SJCRH30 (cell line): ENCODE measurements at regions not wholly inside any gene's neighbourhood (a gene's known extent, or its start where the extent isn't known, plus 50 kb on each side); places are given as distances from the start of the nearest gene placed in this dataset.
"Not testable (repeated sequence)": the region's sequence is repeated elsewhere in the genome, so short reads cannot be mapped to it uniquely, and the experiment has no call there.

Experiments
- DNase-seq, 2 experiments: peaks; one replicate each; pipeline ENCODE4 v3.0.0-alpha.2; 2015 to 2020
- H3K27ac ChIP-seq: fragments of 250-450 bp; sonication (Bioruptor Pico); 2 replicates; pipeline ENCODE4 v1.5.1; 2020; ENCODE audit warnings: mild to moderate bottlenecking, moderate library complexity
- H3K27me3 ChIP-seq: fragments of 250-450 bp; sonication (Bioruptor Pico); 2 replicates; pipeline ENCODE4 v1.5.1; 2020; ENCODE audit warnings: mild to moderate bottlenecking, moderate library complexity
- H3K36me3 ChIP-seq: fragments of 250-450 bp; sonication (Bioruptor Pico); 2 replicates; pipeline ENCODE4 v1.5.1; 2020; ENCODE audit warnings: mild to moderate bottlenecking, moderate library complexity
- H3K4me1 ChIP-seq: fragments of 250-450 bp; sonication (Bioruptor Pico); 2 replicates; pipeline ENCODE4 v1.5.1; 2020; ENCODE audit warnings: mild to moderate bottlenecking, moderate library complexity
- H3K4me3 ChIP-seq: fragments of 250-450 bp; sonication (Bioruptor Pico); 2 replicates; pipeline ENCODE4 v1.5.1; 2020; ENCODE audit warnings: mild to moderate bottlenecking, moderate library complexity
- H3K9me3 ChIP-seq: fragments of 250-450 bp; sonication (Bioruptor Pico); replicated peaks from 2 replicates; pipeline ENCODE4 v1.5.1; 2020; ENCODE audit warnings: mild to moderate bottlenecking, moderate library complexity

- H3K36me3 ChIP-seq: no peaks in the 10 kb centered on the region
- no peaks in the 10 kb centered on the region for H3K9me3 ChIP-seq
- no peaks in the 10 kb centered on the region for H3K4me1 ChIP-seq
- H3K27ac ChIP-seq: no peak overlapping the region
- no peak for DNase-seq
- H3K27me3 ChIP-seq: no peaks in the 10 kb centered on the region
- H3K4me3 ChIP-seq: no peak overlapping the region
Observed at GRCh38 chr4:175281894-175282293, 363.7 kb downstream of the ADAM29 start.

- Histone ChIP-seq H3K27ac (no peak overlapping the region), H3K4me3 (no peak overlapping the region), H3K27me3 (no peaks in the 10 kb centered on the region), H3K36me3 (no peaks in the 10 kb centered on the region), H3K4me1 (no peaks in the 10 kb centered on the region), H3K9me3 (no peaks in the 10 kb centered on the region)
- no peak for DNase-seq
Observed at GRCh38 chr4:175282407-175282806, 364.2 kb downstream of the ADAM29 start.

- Histone ChIP-seq H3K27ac (no peak overlapping the region), H3K9me3 (no peaks in the 10 kb centered on the region), H3K4me1 (no peaks in the 10 kb centered on the region), H3K4me3 (no peak overlapping the region), H3K36me3 (no peaks in the 10 kb centered on the region), H3K27me3 (no peaks in the 10 kb centered on the region)
- DNase-seq: no peak
Observed at GRCh38 chr4:175290401-175290800, 372.2 kb downstream of the ADAM29 start.

- Histone ChIP-seq H3K4me3 (no peak overlapping the region), H3K4me1 (no peaks in the 10 kb centered on the region), H3K9me3 (no peaks in the 10 kb centered on the region), H3K36me3 (no peaks in the 10 kb centered on the region), H3K27me3 (no peaks in the 10 kb centered on the region), H3K27ac (no peak overlapping the region)
- DNase-seq: no peak
Observed at GRCh38 chr4:175297965-175298565, 379.9 kb downstream of the ADAM29 start.

- Histone ChIP-seq H3K27ac (no peak overlapping the region), H3K4me3 (no peak overlapping the region), H3K27me3 (no peaks in the 10 kb centered on the region), H3K36me3 (no peaks in the 10 kb centered on the region), H3K9me3 (no peaks in the 10 kb centered on the region), H3K4me1 (no peaks in the 10 kb centered on the region)
- DNase-seq: no peak
Observed at GRCh38 chr4:175306436-175306835, 388.3 kb downstream of the ADAM29 start.

- Histone ChIP-seq H3K27me3 (no peaks in the 10 kb centered on the region), H3K4me1 (no peaks in the 10 kb centered on the region), H3K27ac (no peak overlapping the region), H3K4me3 (no peak overlapping the region), H3K9me3 (no peaks in the 10 kb centered on the region), H3K36me3 (no peaks in the 10 kb centered on the region)
- no peak for DNase-seq
Observed at GRCh38 chr4:175307326-175307725, 389.2 kb downstream of the ADAM29 start.

GRCh38 chr4:175308236-175308635 is 390.1 kb downstream of the ADAM29 start:
- H3K27ac ChIP-seq: no peak overlapping the region
- DNase-seq: no peak
- no peaks in the 10 kb centered on the region for H3K36me3 ChIP-seq
- H3K4me3 ChIP-seq: no peak overlapping the region
- no peaks in the 10 kb centered on the region for H3K9me3 ChIP-seq
- H3K27me3 ChIP-seq: no peaks in the 10 kb centered on the region
- H3K4me1 ChIP-seq: no peaks in the 10 kb centered on the region

- Histone ChIP-seq H3K36me3 (no peaks in the 10 kb centered on the region), H3K4me1 (no peaks in the 10 kb centered on the region), H3K9me3 (no peaks in the 10 kb centered on the region), H3K4me3 (no peak overlapping the region), H3K27ac (no peak overlapping the region), H3K27me3 (no peaks in the 10 kb centered on the region)
- DNase-seq: no peak
Observed at GRCh38 chr4:175309041-175309440, 390.9 kb downstream of the ADAM29 start.

- H3K27ac ChIP-seq: no peak overlapping the region
- H3K4me3 ChIP-seq: no peak overlapping the region
- no peak for DNase-seq
- no peaks in the 10 kb centered on the region for H3K9me3 ChIP-seq
- H3K4me1 ChIP-seq: no peaks in the 10 kb centered on the region
- no peaks in the 10 kb centered on the region for H3K36me3 ChIP-seq
- H3K27me3 ChIP-seq: no peaks in the 10 kb centered on the region
Observed at GRCh38 chr4:175325230-175325629, 407.1 kb downstream of the ADAM29 start.

GRCh38 chr4:175326796-175327195 is 408.6 kb downstream of the ADAM29 start:
- no peak overlapping the region for H3K27ac ChIP-seq
- H3K4me3 ChIP-seq: no peak overlapping the region
- H3K4me1 ChIP-seq: no peaks in the 10 kb centered on the region
- H3K9me3 ChIP-seq: no peaks in the 10 kb centered on the region
- DNase-seq: no peak
- no peaks in the 10 kb centered on the region for H3K36me3 ChIP-seq
- no peaks in the 10 kb centered on the region for H3K27me3 ChIP-seq

- Histone ChIP-seq H3K36me3 (no peaks in the 10 kb centered on the region), H3K4me1 (no peaks in the 10 kb centered on the region), H3K27ac (no peak overlapping the region), H3K4me3 (no peak overlapping the region), H3K9me3 (no peaks in the 10 kb centered on the region), H3K27me3 (no peaks in the 10 kb centered on the region)
- DNase-seq: no peak
Observed at GRCh38 chr4:175330236-175330635, 412.1 kb downstream of the ADAM29 start.

- DNase-seq: no peak
- no peaks in the 10 kb centered on the region for H3K9me3 ChIP-seq
- no peak overlapping the region for H3K27ac ChIP-seq
- no peak overlapping the region for H3K4me3 ChIP-seq
- H3K36me3 ChIP-seq: no peaks in the 10 kb centered on the region
- no peaks in the 10 kb centered on the region for H3K27me3 ChIP-seq
- H3K4me1 ChIP-seq: no peaks in the 10 kb centered on the region
Observed at GRCh38 chr4:175330652-175331051, 412.5 kb downstream of the ADAM29 start.

GRCh38 chr4:175335331-175335730 is 417.2 kb downstream of the ADAM29 start:
- no peak overlapping the region for H3K4me3 ChIP-seq
- H3K4me1 ChIP-seq: no peaks in the 10 kb centered on the region
- H3K9me3 ChIP-seq: no peaks in the 10 kb centered on the region
- no peak for DNase-seq
- no peak overlapping the region for H3K27ac ChIP-seq
- H3K27me3 ChIP-seq: no peaks in the 10 kb centered on the region
- H3K36me3 ChIP-seq: no peaks in the 10 kb centered on the region

GRCh38 chr4:175336570-175336969 is 418.4 kb downstream of the ADAM29 start:
- H3K9me3 ChIP-seq, H3K4me3 ChIP-seq, H3K36me3 ChIP-seq, H3K4me1 ChIP-seq, H3K27ac ChIP-seq, H3K27me3 ChIP-seq, DNase-seq: not testable (repeated sequence)

GRCh38 chr4:175339100-175339707 is 421.0 kb downstream of the ADAM29 start:
- Histone ChIP-seq H3K27me3 (no peaks in the 10 kb centered on the region), H3K4me3 (no peak overlapping the region), H3K9me3 (no peaks in the 10 kb centered on the region), H3K4me1 (no peaks in the 10 kb centered on the region), H3K36me3 (no peaks in the 10 kb centered on the region), H3K27ac (no peak overlapping the region)
- DNase-seq: no peak

GRCh38 chr4:175341203-175341755 is 423.1 kb downstream of the ADAM29 start:
- Histone ChIP-seq H3K4me1 (no peaks in the 10 kb centered on the region), H3K27ac (no peak overlapping the region), H3K27me3 (no peaks in the 10 kb centered on the region), H3K36me3 (no peaks in the 10 kb centered on the region), H3K9me3 (no peaks in the 10 kb centered on the region), H3K4me3 (no peak overlapping the region)
- no peak for DNase-seq
